NCI-H446 (cell line): ENCODE measurements at regions not wholly inside any gene's neighbourhood (a gene's known extent, or its start where the extent isn't known, plus 50 kb on each side); places are given as distances from the start of the nearest gene placed in this dataset.

Experiments
- DNase-seq, 2 experiments: peaks; one replicate each; lab custom pipeline; 2025; lab: John Stamatoyannopoulos, UW

GRCh38 chr10:6980353-6980752 lies 400.3 kb upstream of the PRKCQ start:
- DNase-seq: no peak

DNA sequence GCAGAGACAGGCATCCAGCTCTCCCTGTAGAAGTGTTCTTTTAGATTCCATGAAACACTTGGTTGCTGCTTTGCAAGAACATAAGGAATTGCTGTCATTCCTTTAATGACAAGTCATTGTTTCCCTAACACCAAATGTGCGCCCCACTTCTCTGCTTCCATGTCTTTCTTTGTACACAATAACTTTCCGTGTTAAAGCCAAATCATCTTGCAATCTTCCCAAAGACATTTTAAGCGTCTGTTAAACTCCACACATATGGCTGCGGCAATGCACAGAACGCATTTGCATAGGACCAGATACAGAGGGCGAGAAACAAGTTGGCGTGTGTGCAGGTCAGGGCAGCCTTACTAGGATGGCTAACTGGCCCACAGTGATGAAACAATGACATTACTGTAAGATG lies 399.3 kb upstream of the PRKCQ start:
- DNase-seq: no peak

DNA sequence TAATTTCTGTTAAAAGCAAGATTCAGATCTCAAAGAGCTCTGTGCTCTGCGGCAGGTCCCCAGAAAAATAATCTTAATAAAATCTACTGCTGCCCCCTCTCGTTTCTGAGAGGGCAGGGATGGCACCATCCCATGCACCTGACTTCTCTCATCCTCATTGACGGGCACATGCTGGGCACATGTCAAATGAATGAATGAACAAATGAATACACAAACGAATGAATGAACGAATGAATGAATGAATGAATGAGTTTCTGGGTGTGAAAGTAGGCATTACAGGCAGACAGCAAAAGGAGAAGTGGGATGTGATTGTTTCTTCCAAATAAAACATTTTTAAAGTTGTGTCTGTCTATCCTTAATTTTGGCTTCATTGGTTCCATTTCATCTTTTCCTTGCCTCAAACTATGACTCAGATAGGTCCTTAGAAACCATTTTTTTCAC lies 398.1 kb upstream of the PRKCQ start:
- no peak for DNase-seq

DNA sequence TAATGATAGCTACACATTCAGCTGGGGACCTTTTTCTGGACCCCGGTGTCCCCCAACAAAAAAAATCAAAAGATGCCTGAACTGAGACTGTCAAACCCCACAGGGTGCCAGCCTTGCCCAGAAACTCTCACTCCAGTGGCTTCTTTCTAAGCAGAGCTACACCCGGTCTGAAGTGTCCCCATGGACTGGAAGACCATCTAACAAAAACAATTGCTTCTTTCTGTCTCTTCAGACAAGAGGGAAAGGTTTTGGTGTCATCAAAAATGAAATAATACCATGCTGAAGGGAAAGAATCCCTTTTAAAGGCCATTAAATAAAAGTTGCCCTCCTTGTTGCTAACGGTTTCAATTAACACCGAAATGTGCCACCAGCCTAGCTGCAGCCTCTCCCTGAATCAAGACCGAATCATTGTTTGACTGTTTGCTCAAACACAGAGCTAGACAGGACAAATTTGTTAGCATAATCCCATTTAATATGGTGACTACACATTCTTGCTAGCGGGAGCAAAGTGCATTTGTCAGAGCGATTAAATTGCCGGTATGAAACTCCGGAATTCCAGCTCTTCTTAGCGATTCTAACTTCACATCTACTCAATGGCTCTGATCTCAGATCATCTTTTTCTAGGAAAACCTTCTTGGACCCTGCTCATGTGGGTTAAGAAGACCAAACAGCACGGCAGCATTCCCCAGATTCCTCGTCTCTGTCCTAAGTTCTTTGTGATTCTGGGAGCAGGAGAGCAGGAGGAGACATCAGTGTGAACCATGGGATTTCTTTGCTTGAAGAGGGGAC lies 397.5 kb upstream of the PRKCQ start:
- no peak for DNase-seq

DNA sequence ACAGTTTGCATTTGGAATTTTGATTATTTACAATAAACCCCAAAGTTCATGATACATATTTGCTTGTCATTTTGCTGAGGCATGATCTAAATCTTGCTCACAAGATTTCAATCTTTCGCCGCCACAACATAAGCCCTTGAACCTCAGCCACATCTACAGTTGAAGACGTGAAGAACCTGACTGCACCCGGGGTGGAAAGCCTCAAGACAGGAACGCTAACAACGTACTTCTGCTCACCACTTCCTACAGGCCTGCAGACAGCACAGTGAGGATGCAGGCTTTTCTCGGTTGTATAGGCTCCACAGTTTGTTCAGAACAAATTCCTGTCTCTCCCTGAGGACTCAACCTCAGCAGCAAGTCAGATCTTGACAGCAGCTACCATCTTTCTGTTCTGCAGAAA lies 393.8 kb upstream of the PRKCQ start:
- DNase-seq: no peak

GRCh38 chr10:6972226-6972625 lies 392.1 kb upstream of the PRKCQ start:
- no peak for DNase-seq

DNA sequence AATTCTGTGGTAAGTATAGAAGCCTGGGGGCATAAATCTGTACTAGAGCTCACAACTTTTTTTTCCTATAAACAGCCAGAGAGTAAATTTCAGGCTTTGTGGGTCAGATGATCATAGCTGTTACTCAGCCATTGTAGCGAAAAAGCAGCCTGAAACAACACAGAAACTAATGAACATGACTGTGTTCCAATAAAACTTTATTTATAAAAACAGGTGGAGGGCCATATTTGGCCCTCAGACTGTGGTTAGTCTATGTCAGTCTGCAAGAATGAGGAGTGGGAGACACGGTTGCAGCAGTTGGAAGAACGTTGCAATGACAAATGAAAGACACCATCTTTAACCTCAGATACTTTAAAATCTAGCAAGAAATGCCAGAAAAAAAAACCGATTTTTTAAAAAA lies 389.6 kb upstream of the PRKCQ start:
- DNase-seq: no peak

GRCh38 chr10:6964543-6964942 lies 384.5 kb upstream of the PRKCQ start:
- DNase-seq: no peak

- DNase-seq: no peak
These were observed 382.5 kb upstream of the PRKCQ start for GRCh38 chr10:6962576-6962975.

GRCh38 chr10:6958711-6959110 lies 378.6 kb upstream of the PRKCQ start:
- DNase-seq: no peak

DNA sequence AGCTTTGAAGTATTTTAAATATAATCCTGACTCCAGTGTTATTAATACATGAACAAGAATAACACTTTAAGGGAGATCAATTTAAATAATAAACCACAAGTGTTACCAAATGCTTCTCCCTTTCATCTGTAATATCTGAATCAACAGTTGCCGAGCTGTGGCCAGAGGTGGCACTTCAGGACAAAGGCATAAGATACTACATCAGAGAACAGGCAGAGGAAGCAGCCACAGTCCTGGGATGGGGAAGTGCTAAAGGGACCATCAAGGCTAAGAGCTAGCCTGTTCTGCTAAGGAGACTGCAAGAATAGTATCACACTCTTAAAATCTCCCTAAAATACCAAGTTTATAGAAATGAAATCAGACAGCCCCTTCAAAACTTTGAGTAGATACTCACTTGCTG lies 378.2 kb upstream of the PRKCQ start:
- DNase-seq: no peak

GRCh38 chr10:6957851-6958250 lies 377.8 kb upstream of the PRKCQ start:
- DNase-seq: no peak

DNA sequence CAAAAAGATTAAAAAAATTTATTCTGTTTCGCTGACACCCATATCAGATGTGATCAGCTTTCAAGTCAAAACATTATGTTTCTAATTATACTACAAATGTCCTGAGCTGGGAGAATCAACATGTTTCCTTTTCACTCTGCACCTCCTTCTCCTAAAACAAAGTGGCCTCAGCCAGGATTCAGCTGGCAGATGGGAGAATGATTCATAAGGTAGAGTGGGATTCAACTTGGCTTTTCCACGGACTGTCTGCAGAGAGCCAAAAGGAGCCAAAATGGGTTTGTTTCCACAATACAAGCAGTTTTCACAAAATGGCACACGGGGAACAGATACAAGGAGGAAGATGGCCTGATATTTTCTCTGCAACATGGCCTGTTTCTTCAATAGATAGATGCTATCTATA lies 376.5 kb upstream of the PRKCQ start:
- no peak for DNase-seq

GRCh38 chr10:6953271-6953801 lies 373.3 kb upstream of the PRKCQ start:
- DNase-seq: no peak

DNA sequence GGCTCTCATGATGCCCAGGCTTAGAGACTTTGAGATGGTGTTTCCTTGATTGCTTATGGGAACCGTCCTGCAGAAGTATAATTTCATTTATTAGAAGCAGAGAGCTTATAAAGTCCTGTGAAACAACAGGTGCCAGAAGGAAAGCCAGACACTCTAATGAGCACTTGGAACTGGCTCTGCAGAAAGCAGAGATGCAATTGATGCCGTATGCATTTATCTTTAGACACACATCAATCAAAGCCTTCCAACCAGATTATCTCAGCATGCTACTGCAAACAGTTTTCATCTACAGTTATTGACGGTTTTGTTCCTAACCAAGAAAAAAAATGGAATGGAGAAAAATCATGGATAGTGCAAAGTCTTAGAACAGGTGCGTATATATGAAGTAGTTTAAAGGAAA lies 371.7 kb upstream of the PRKCQ start:
- no peak for DNase-seq

DNA sequence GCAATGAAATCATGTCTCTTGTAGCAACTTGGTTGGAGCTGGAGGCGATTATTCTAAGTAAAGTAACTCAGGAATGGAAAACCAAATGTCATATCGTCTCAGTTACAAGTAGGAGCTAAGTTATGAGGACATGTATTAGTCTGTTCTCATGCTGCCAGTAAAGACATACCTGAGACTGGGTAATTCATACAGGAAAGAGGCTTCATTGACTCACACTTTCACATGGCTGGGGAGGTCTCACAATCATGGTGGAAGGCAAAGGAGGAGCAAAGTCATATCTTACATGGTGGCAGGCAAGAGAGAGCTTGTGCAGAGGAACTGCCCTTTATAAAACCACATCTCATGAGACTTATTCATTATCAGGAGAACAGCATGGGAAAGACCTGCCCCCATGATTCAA lies 370.1 kb upstream of the PRKCQ start:
- no peak for DNase-seq

GRCh38 chr10:6944436-6944835 lies 364.4 kb upstream of the PRKCQ start:
- DNase-seq: no peak

DNA sequence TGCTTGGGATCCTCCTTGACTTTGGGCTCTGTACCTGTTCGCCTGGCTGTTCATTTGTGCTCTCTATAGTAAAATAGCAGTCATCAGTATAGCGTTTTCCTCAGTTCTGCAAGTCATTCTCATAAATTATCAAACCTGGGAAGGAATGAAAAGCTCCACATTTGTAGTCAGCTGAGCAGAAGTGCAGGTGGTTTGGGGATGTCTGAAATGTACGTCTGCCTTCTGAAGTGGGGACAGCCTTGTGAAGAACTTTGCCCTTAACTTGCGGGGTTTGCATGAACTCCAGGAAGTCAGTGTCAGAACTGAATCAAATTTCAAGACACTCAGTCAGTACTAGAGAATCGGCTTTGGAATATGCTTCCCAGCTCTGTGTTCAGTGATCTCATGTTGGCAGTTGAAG lies 358.3 kb upstream of the PRKCQ start:
- DNase-seq: no peak

DNA sequence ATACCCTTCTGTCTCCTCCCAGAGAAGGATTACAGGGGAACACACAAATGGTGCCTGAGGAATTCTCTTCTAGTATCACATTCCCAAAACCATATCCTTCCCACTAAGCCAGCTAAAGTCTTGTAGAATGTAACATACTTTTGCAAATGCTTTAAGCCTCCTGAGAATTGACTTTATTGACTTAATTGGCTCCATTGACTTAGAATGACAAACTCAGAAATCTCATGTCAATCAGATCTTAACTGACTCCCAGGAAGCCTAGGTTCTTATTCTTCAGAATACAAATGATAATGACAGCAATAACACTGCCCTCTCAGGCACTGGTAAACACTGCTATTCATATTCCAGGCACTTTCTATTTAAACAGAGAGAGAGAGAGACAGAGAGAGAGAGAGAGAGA lies 356.9 kb upstream of the PRKCQ start:
- no peak for DNase-seq

DNA sequence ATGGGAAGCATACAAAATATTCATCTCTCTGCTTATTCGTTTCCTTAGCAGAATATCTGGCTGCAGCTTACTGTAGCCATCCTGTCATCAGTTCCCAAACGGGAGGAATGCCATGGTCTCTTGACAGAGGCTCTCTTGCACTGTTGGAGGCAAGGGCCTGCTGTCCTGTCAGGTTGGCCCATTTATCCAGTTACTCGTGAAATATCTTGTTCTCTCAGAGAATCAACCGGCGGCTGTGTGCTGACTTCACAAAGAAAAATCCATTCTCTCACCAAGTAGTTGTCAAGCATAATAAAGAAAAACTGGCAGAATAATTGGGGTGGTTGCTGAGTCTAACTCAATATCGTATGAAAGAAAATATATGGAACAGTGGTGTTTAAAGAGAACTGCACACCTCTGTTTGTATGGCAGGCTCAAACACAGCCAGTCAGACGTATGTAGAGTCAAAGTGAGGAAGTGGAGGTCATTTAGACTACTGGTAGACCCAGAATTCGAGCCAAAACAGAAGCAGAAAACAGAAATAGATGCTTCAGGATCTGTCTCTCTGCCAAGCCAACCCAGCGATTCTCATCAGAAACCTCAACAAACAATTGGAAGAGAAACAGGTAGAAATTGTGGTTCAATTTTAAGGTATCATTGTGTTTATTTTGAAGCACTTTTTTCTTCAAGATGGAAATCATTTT lies 349.2 kb upstream of the PRKCQ start:
- DNase-seq: no peak

- DNase-seq: no peak
These were observed 348.5 kb upstream of the PRKCQ start for GRCh38 chr10:6928586-6928985.

DNA sequence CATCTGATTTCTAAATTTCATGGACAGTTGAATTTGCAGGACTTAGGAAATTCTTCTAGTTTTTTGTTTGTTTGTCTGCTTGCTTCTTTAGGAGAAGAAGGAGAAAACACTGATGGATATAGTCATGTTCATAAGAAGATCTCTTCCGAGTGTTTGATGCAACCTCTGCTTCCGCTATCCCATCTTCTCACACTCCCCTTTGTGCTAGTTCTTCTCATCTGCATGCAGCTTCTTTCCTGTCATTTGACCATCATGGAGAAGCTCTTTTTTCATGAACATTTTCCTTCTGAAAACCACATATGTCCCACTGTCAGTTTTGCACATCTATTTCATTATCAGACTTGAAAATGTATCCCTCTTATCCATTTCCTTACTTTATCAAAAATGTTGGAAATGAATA lies 346.9 kb upstream of the PRKCQ start:
- no peak for DNase-seq

GRCh38 chr10:6925146-6925545 lies 345.1 kb upstream of the PRKCQ start:
- no peak for DNase-seq

DNA sequence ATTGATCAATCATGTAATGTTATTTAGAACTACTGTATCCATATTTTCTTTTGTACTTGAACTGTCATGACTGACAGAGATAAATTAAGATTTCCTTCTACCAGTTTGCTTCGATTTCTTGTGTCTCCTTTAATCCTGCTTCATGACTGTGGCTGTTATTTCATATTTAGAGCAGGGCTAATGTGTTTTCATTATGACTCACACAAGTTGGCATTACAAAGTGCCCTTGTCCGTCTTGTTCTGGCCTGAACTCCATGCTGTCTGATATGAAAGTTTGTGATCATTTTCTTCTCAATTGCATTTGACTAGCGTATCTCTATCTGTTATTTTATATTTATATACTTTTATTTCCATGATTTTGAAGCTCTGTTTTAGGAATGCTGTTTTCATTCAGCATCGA lies 344.1 kb upstream of the PRKCQ start:
- no peak for DNase-seq
